Panc1 (cell line): ENCODE measurements at regions not wholly inside any gene's neighbourhood (a gene's known extent, or its start where the extent isn't known, plus 50 kb on each side); places are given as distances from the start of the nearest gene placed in this dataset.

Experiments
- ATAC-seq: fragments of 200-7000 bp; cut with Tn5 transposase; 2 replicates; pipeline ENCODE4 v1.9.1; 2020; ENCODE audit warnings: mild to moderate bottlenecking, moderate library complexity
- BruUV-seq: library from RNA; stranded (reverse); fragments of 400-500 nt; replicated peaks from 2 replicates; lab custom pipeline; 2021; lab: Mats Ljungman, UMichigan
- CTCF ChIA-PET: fragments of 300-600 bp; sonication (Branson Sonifier 250); formaldehyde crosslinking; loops from one replicate; lab custom pipeline; 2022; ENCODE audit warnings: antibody characterized with exemption; lab: Charles Lee
- POLR2A ChIA-PET: fragments of 300-600 bp; sonication (Branson Sonifier 250); formaldehyde crosslinking; loops from one replicate; lab custom pipeline; 2022; ENCODE audit warnings: antibody characterized with exemption; lab: Charles Lee
- DNase-seq: peaks from one replicate; pipeline ENCODE4 v3.0.0-alpha.2; 2010; ENCODE audit warnings: low read depth, low spot score
- H3K27ac ChIP-seq: 2 replicates; pipeline ENCODE4 v1.5.1; 2011; ENCODE audit warnings: mild to moderate bottlenecking, low read length, inconsistent platforms
- H3K27me3 ChIP-seq: fragments of 200-500 bp; sonication (Bioruptor generic); 2 replicates; pipeline ENCODE4 v1.6.0; 2014; ENCODE audit warnings: low read length, inconsistent platforms; ENCODE audit not compliant: control insufficient read depth, insufficient read depth
- H3K36me3 ChIP-seq: fragments of 200-500 bp; sonication (Bioruptor generic); 2 replicates; pipeline ENCODE4 v1.5.1; 2014; ENCODE audit warnings: inconsistent platforms, mild to moderate bottlenecking, low read length, moderate library complexity; ENCODE audit not compliant: control insufficient read depth, insufficient read depth
- H3K4me1 ChIP-seq: 2 replicates; pipeline ENCODE4 v1.5.1; 2011; ENCODE audit warnings: inconsistent platforms, mild to moderate bottlenecking, low read length, moderate library complexity; ENCODE audit not compliant: control insufficient read depth, insufficient read depth
- H3K4me3 ChIP-seq, 2 experiments: 2 replicates each; pipeline ENCODE4 v1.5.1; 2011 to 2012; ENCODE audit warnings: low read depth in 2 of 2, low read length in 2 of 2, mild to moderate bottlenecking in 2 of 2, inconsistent platforms in 1 of 2, moderate library complexity in 1 of 2
- H3K9me3 ChIP-seq: fragments of 200-500 bp; sonication (Bioruptor generic); 2 replicates; pipeline ENCODE4 v1.5.1; 2014; ENCODE audit warnings: low read depth, mild to moderate bottlenecking, inconsistent platforms, low read length, moderate library complexity; ENCODE audit not compliant: control insufficient read depth, insufficient read depth
- CTCF ChIP-seq: fragments of 450-650 bp; IDR thresholded peaks from 2 replicates; pipeline ENCODE4 v1.5.1; 2017; ENCODE audit warnings: mild to moderate bottlenecking
- POLR2AphosphoS5 ChIP-seq: IDR thresholded peaks from 2 replicates; pipeline ENCODE4 v1.6.1; 2012; ENCODE audit warnings: mild to moderate bottlenecking, low read depth, low read length, moderate library complexity
- REST ChIP-seq, 2 experiments: IDR thresholded peaks; 2 replicates each; pipeline ENCODE4 v1.6.1; 2011 to 2012; ENCODE audit warnings: low read depth in 2 of 2, control low read depth in 1 of 2, low read length in 1 of 2, mild to moderate bottlenecking in 1 of 2, moderate library complexity in 1 of 2; ENCODE audit not compliant: insufficient read depth in 1 of 2
- SIN3A ChIP-seq: IDR thresholded peaks from 2 replicates; pipeline ENCODE4 v1.6.1; 2012; ENCODE audit warnings: low read depth, mild to moderate bottlenecking, low read length, moderate library complexity, borderline replicate concordance; ENCODE audit not compliant: insufficient read depth
- TCF7L2 ChIP-seq: IDR thresholded peaks from 2 replicates; pipeline ENCODE4 v1.6.1; 2011; ENCODE audit warnings: mild to moderate bottlenecking, low read depth, low read length, inconsistent platforms
- in situ Hi-C: cut with HindIII; loops from 2 replicates; pipeline ENCODE4 v1.10.0; 2016; ENCODE audit warnings: low sequenced_read_pairs, low pct_unique_long_range_greater_than_20kb
- intact Hi-C: fragments of 100-400 bp; cut with micrococcal nuclease; formaldehyde crosslinking; loops from one replicate; pipeline ENCODE4 v1.10.0; 2022; ENCODE audit not compliant: unreplicated experiment

- intact Hi-C loops = no loop called here
- CTCF ChIA-PET = no interaction called here
- Histone ChIP-seq H3K4me1 (no peaks in the 10 kb centered on the region), H3K27ac (no peak overlapping the region), H3K36me3 (no peaks in the 10 kb centered on the region), H3K9me3 (no peaks in the 10 kb centered on the region), H3K27me3 (no peaks in the 10 kb centered on the region), H3K4me3 (no peak overlapping the region)
- no peak for ATAC-seq
- in situ Hi-C loops = no loop called here
- no TSS peak for BruUV-seq
- no peak for DNase-seq
- POLR2A ChIA-PET = no interaction called here
- TF ChIP-seq CTCF (no peak), REST (IDR thresholded peaks at IDR 0.05; ENCODE audit: insufficient read depth in 1 of 2, low read depth in 2 of 2, low read length in 1 of 2) (no peak), POLR2AphosphoS5 (no peak), SIN3A (no peak), TCF7L2 (no peak)
Measured at GRCh38 chr3:135649361-135649760, 316.2 kb upstream of the PPP2R3A start.

- ATAC-seq (no peak), DNase-seq (no peak)
- in situ Hi-C loops = no loop called here
- intact Hi-C loops = no loop called here
- CTCF ChIA-PET = no interaction called here
- no TSS peak for BruUV-seq
- Histone ChIP-seq H3K36me3 (no peaks in the 10 kb centered on the region), H3K4me1 (no peaks in the 10 kb centered on the region), H3K4me3 (no peak overlapping the region), H3K9me3 (no peaks in the 10 kb centered on the region), H3K27me3 (no peaks in the 10 kb centered on the region), H3K27ac (no peak overlapping the region)
- POLR2A ChIA-PET = no interaction called here
- TF ChIP-seq POLR2AphosphoS5 (no peak), SIN3A (no peak), REST (IDR thresholded peaks at IDR 0.05; ENCODE audit: insufficient read depth in 1 of 2, low read depth in 2 of 2, low read length in 1 of 2) (no peak)
Measured at GRCh38 chr3:135650309-135650708, 315.2 kb upstream of the PPP2R3A start.
